K562 (cell line): ENCODE measurements at regions not wholly inside any gene's neighbourhood (a gene's known extent, or its start where the extent isn't known, plus 50 kb on each side); places are given as distances from the start of the nearest gene placed in this dataset.

ENCODE experiments used
- ATAC-seq: fragments of 200-7000 bp; cut with Tn5 transposase; 3 replicates; pipeline ENCODE4 v1.9.1; 2020; ENCODE audit warnings: moderate library complexity
- BruUV-seq: library from RNA; stranded (reverse); fragments of 400-500 nt; replicated peaks from 2 replicates; lab custom pipeline; 2021; lab: Mats Ljungman, UMichigan
- CTCF ChIA-PET: fragments of 300-600 bp; formaldehyde crosslinking; extraction: SDS; loops from one replicate; lab custom pipeline; 2021; ENCODE audit warnings: low intra/inter-chr PET ratio; lab: Yijun Ruan, JAX
- POLR2A ChIA-PET: fragments of 300-600, 350-650 bp; sonication (Branson Sonifier 250); formaldehyde crosslinking; extraction: SDS; loops from one replicate; lab custom pipeline; 2021; ENCODE audit warnings: antibody characterized with exemption, inconsistent platforms; lab: Yijun Ruan, JAX
- DNase-seq, 4 experiments: peaks; one replicate each; pipeline versions ENCODE4 v3.0.0 to v3.0.0-alpha.2; 2011 to 2018; ENCODE audit warnings: low spot score in 3 of 4, mixed read lengths in 3 of 4; ENCODE audit errors: extremely low read depth in 1 of 4
- FAIRE-seq: peaks from 2 replicates; lab custom pipeline; 2011; peaks lifted over from hg19 to GRCh38; lab: Jason Lieb, UNC
- H2AFZ ChIP-seq: 2 replicates; pipeline ENCODE4 v1.6.0; 2011; ENCODE audit warnings: low read depth, low read length, control low read depth, inconsistent platforms
- H3K27ac ChIP-seq: fragments of 200-600 bp; 3 replicates; pipeline ENCODE4 v1.8.0; 2011; ENCODE audit warnings: low read depth, mild to moderate bottlenecking, control low read depth, inconsistent platforms, low read length, moderate library complexity, mixed read lengths; ENCODE audit errors: extremely low read depth
- H3K27me3 ChIP-seq, 2 experiments: fragments of 300-600 bp in 1 of 2; 2 replicates in 1 of 2; 3 replicates in 1 of 2; pipeline versions ENCODE4 v1.6.0 to v1.8.0; 2011; ENCODE audit warnings: inconsistent platforms in 2 of 2, low read length in 2 of 2, mild to moderate bottlenecking in 1 of 2, mixed read lengths in 1 of 2, moderate library complexity in 1 of 2; ENCODE audit not compliant: control insufficient read depth in 2 of 2, insufficient read depth in 2 of 2
- H3K36me3 ChIP-seq: fragments of 300-600 bp; 3 replicates; pipeline ENCODE4 v1.8.0; 2011; ENCODE audit warnings: mild to moderate bottlenecking, low read length, inconsistent platforms; ENCODE audit not compliant: control insufficient read depth, insufficient read depth
- H3K4me1 ChIP-seq, 2 experiments: fragments of 200-600 bp in 1 of 2; replicated peaks in 1 of 2; 2 replicates in 1 of 2; 3 replicates in 1 of 2; pipeline versions ENCODE4 v1.5.1 to v1.8.0; 2011; ENCODE audit warnings: inconsistent platforms in 2 of 2, low read length in 2 of 2, mild to moderate bottlenecking in 1 of 2, mixed read lengths in 1 of 2, moderate library complexity in 1 of 2; ENCODE audit not compliant: control insufficient read depth in 2 of 2, insufficient read depth in 2 of 2
- H3K4me2 ChIP-seq: 2 replicates; pipeline ENCODE4 v1.6.1; 2011; ENCODE audit warnings: low read length, control low read depth, inconsistent platforms, mixed read lengths; ENCODE audit not compliant: insufficient read depth
- H3K4me3 ChIP-seq: fragments of 200-600 bp; sonication (generic), shearing (Covaris generic); 2 replicates; pipeline ENCODE4 v1.5.1; 2016; ENCODE audit warnings: control low read depth, inconsistent platforms
- H3K79me2 ChIP-seq: fragments of 200-600 bp; 3 replicates; pipeline ENCODE4 v1.8.0; 2011; ENCODE audit warnings: low read length, inconsistent platforms; ENCODE audit not compliant: control insufficient read depth, insufficient read depth
- H3K9ac ChIP-seq, 2 experiments: 2 replicates each; pipeline versions ENCODE4 v1.6.0 to v1.6.1; 2011; ENCODE audit warnings: low read depth in 2 of 2, low read length in 2 of 2, control low read depth in 1 of 2, inconsistent platforms in 1 of 2, mild to moderate bottlenecking in 1 of 2, mixed read lengths in 1 of 2; ENCODE audit not compliant: insufficient read depth in 1 of 2
- H3K9me1 ChIP-seq: one replicate; pipeline ENCODE4 v1.6.0; 2011; ENCODE audit warnings: inconsistent platforms, mild to moderate bottlenecking, low read length, moderate library complexity; ENCODE audit not compliant: control insufficient read depth, insufficient read depth
- H3K9me3 ChIP-seq: replicated peaks from 2 replicates; pipeline ENCODE4 v1.5.1; 2011; ENCODE audit warnings: low read depth, low read length, inconsistent platforms; ENCODE audit not compliant: control insufficient read depth, insufficient read depth
- H4K20me1 ChIP-seq: replicated peaks from 2 replicates; pipeline ENCODE4 v1.6.1; 2011; ENCODE audit warnings: low read length, inconsistent platforms, mixed read lengths; ENCODE audit not compliant: control insufficient read depth, insufficient read depth
- BHLHE40 ChIP-seq: IDR thresholded peaks from 2 replicates; pipeline ENCODE4 v1.6.1; 2011; ENCODE audit warnings: low read length, improper control_type of control experiment
- BRD4 ChIP-seq: fragments of 200-600 bp; sonication (generic); IDR thresholded peaks from 2 replicates; pipeline ENCODE4 v1.6.1; 2017; ENCODE audit warnings: inconsistent platforms
- BRF1 ChIP-seq: IDR thresholded peaks from 3 replicates; pipeline ENCODE4 v1.6.1; 2011; ENCODE audit warnings: borderline replicate concordance, mild to moderate bottlenecking; ENCODE audit not compliant: insufficient read length; ENCODE audit errors: extremely low read depth
- EZH2 ChIP-seq: IDR thresholded peaks from 2 replicates; pipeline ENCODE4 v1.6.1; 2012; ENCODE audit warnings: low read depth, mild to moderate bottlenecking, inconsistent platforms, low read length, borderline replicate concordance
- SIX5 ChIP-seq, 2 experiments: IDR thresholded peaks; 2 replicates each; pipeline ENCODE4 v1.6.1; 2011; ENCODE audit warnings: low read length in 2 of 2, borderline replicate concordance in 1 of 2, low read depth in 1 of 2, mild to moderate bottlenecking in 1 of 2, moderate library complexity in 1 of 2; ENCODE audit not compliant: insufficient read depth in 1 of 2
- ZNF174 ChIP-seq: fragments of 250-450 bp; sonication (Bioruptor Pico); IDR thresholded peaks from 2 replicates; pipeline ENCODE4 v1.4.0; 2020; ENCODE audit warnings: mild to moderate bottlenecking
- ZNF253 ChIP-seq: fragments of 250-450 bp; sonication (Bioruptor Pico); conservative IDR thresholded peaks from 2 replicates; pipeline ENCODE4 v1.6.1; 2021; ENCODE audit warnings: mild to moderate bottlenecking
- ZNF280B ChIP-seq: fragments of 250-450 bp; sonication (Bioruptor Pico); IDR thresholded peaks from 2 replicates; pipeline ENCODE4 v1.5.1; 2021; ENCODE audit warnings: mild to moderate bottlenecking
- ZNF76 ChIP-seq: fragments of 250-450 bp; sonication (Bioruptor Pico); IDR thresholded peaks from 2 replicates; pipeline ENCODE4 v1.4.0; 2020; ENCODE audit warnings: mild to moderate bottlenecking, moderate library complexity, borderline replicate concordance
- WGBS: fragments of 100-300 bp; shearing (Covaris generic); methylation state at CpG from one replicate; pipeline ENCODE4 v1.1.6; 2016; ENCODE audit warnings: low coverage, mixed read lengths; ENCODE audit not compliant: insufficient coverage; ENCODE audit errors: missing lambda C conversion rate; 5-methylcytosine and 5-hydroxymethylcytosine counted together
- in situ Hi-C: fragments of 300-500 bp; cut with MboI; formaldehyde crosslinking; loops from 4 replicates; pipeline ENCODE4 v1.15.0; 2018; ENCODE audit warnings: inconsistent platforms, mixed read lengths
- intact Hi-C: fragments of 100-400 bp; cut with micrococcal nuclease; formaldehyde crosslinking; loops from 2 replicates; pipeline ENCODE4 v1.14.2; 2022

GRCh38 chr12:127944211-127944899, 322.6 kb upstream of the TMEM132C start (continued):
- no peak for TF ChIP-seq ZNF280B (CRISPR knock-in tag)
- no peak for TF ChIP-seq ZNF76
- no peak for TF ChIP-seq ZNF174 (CRISPR knock-in tag)
- TF ChIP-seq BRF1: no peak
- TF ChIP-seq ZNF253 (CRISPR knock-in tag): no peak
- TF ChIP-seq, all 486 proteins: peak for 0

GRCh38 chr12:127957001-127957660, 309.8 kb upstream of the TMEM132C start:
- Histone ChIP-seq H3K79me2 (no peaks in the 10 kb centered on the region), H3K9ac (no peak overlapping the region), H3K4me2 (no peak overlapping the region), H3K27ac (no peak overlapping the region), H3K36me3 (no peaks in the 10 kb centered on the region), H4K20me1 (no peaks in the 10 kb centered on the region), H2AFZ (no peak overlapping the region), H3K9me3 (no peaks in the 10 kb centered on the region), H3K4me3 (no peak overlapping the region), H3K4me1 (no peaks in the 10 kb centered on the region), H3K9me1 (no peaks in the 10 kb centered on the region), H3K27me3 (no peaks in the 10 kb centered on the region)
- ATAC-seq (no peak), DNase-seq (no peak), FAIRE-seq (no peak)
- intact Hi-C loops: no loop called here
- CTCF ChIA-PET: no interaction called here
- no peak for TF ChIP-seq EZH2
- TF ChIP-seq BHLHE40: no peak
- TF ChIP-seq SIX5 (IDR thresholded peaks at IDR 0.05; ENCODE audit: borderline replicate concordance in 1 of 2, insufficient read depth in 1 of 2, low read depth in 1 of 2, low read length in 2 of 2): no peak
- no peak for TF ChIP-seq BRD4
- BruUV-seq: no TSS peak
- POLR2A ChIA-PET: no interaction called here
- in situ Hi-C loops: no loop called here
- WGBS: 9% methylated on average over 5 of the region's 5 CpGs
